NT2/D1 (cell line): ENCODE measurements at regions not wholly inside any gene's neighbourhood (a gene's known extent, or its start where the extent isn't known, plus 50 kb on each side); places are given as distances from the start of the nearest gene placed in this dataset.

ENCODE experiments used
- SUZ12 ChIP-seq: IDR thresholded peaks from 2 replicates; pipeline ENCODE4 v1.6.1; 2011; ENCODE audit not compliant: insufficient read length, insufficient read depth; ENCODE audit errors: extremely low read depth
- YY1 ChIP-seq: IDR thresholded peaks from 2 replicates; pipeline ENCODE4 v1.6.1; 2011; ENCODE audit not compliant: insufficient read length, insufficient read depth
- ZNF274 ChIP-seq: IDR thresholded peaks from 2 replicates; pipeline ENCODE4 v1.6.1; 2011; ENCODE audit warnings: mild to moderate bottlenecking, low read depth, low read length

DNA sequence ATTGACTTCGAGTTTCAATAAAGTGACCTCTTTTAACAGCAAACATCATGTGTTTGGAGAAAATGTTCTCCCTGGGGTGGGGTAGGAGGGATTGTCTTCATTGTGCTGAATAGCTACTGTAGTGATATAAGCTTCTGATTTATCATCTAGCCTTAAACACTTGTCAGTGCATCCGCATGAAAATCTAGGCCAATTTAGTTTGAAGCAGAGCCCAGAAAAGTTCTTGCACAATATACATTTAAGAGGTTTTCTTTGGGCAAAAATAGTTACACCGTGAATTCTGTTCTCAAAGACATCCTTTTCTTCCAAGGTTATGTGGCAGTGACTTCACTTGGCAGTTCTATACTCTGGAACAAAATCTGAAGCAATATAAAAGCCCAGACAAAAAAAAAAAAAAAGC is 136.0 kb upstream of the IFNG-AS1 start:
- TF ChIP-seq ZNF274 (no peak), YY1 (no peak), SUZ12 (no peak)
